ENCODE measurements at regions not wholly inside any gene's neighbourhood (a gene's known extent, or its start where the extent isn't known, plus 50 kb on each side); places are given as distances from the start of the nearest gene placed in this dataset.

DNA sequence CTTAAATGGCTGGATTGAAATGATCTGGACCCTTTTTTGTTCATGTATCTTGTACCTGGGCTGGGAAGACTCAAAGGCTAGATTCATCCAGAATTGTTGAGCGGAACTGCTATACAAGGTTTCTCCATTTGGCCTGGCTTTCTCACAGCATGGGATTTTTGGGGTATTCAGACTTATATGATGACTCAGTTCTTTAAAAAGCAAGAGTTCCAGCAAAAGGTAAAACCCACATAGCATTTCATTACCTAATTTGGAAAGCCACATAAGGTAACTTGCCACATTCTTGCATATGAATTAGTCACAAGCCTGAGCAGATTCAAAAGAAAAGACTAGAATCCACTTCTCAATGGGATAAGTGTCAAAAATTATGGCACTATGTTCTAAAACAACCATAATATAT lies 137.4 kb downstream of the HGF start (continued):
- TF ChIP-seq, protein P1, sequence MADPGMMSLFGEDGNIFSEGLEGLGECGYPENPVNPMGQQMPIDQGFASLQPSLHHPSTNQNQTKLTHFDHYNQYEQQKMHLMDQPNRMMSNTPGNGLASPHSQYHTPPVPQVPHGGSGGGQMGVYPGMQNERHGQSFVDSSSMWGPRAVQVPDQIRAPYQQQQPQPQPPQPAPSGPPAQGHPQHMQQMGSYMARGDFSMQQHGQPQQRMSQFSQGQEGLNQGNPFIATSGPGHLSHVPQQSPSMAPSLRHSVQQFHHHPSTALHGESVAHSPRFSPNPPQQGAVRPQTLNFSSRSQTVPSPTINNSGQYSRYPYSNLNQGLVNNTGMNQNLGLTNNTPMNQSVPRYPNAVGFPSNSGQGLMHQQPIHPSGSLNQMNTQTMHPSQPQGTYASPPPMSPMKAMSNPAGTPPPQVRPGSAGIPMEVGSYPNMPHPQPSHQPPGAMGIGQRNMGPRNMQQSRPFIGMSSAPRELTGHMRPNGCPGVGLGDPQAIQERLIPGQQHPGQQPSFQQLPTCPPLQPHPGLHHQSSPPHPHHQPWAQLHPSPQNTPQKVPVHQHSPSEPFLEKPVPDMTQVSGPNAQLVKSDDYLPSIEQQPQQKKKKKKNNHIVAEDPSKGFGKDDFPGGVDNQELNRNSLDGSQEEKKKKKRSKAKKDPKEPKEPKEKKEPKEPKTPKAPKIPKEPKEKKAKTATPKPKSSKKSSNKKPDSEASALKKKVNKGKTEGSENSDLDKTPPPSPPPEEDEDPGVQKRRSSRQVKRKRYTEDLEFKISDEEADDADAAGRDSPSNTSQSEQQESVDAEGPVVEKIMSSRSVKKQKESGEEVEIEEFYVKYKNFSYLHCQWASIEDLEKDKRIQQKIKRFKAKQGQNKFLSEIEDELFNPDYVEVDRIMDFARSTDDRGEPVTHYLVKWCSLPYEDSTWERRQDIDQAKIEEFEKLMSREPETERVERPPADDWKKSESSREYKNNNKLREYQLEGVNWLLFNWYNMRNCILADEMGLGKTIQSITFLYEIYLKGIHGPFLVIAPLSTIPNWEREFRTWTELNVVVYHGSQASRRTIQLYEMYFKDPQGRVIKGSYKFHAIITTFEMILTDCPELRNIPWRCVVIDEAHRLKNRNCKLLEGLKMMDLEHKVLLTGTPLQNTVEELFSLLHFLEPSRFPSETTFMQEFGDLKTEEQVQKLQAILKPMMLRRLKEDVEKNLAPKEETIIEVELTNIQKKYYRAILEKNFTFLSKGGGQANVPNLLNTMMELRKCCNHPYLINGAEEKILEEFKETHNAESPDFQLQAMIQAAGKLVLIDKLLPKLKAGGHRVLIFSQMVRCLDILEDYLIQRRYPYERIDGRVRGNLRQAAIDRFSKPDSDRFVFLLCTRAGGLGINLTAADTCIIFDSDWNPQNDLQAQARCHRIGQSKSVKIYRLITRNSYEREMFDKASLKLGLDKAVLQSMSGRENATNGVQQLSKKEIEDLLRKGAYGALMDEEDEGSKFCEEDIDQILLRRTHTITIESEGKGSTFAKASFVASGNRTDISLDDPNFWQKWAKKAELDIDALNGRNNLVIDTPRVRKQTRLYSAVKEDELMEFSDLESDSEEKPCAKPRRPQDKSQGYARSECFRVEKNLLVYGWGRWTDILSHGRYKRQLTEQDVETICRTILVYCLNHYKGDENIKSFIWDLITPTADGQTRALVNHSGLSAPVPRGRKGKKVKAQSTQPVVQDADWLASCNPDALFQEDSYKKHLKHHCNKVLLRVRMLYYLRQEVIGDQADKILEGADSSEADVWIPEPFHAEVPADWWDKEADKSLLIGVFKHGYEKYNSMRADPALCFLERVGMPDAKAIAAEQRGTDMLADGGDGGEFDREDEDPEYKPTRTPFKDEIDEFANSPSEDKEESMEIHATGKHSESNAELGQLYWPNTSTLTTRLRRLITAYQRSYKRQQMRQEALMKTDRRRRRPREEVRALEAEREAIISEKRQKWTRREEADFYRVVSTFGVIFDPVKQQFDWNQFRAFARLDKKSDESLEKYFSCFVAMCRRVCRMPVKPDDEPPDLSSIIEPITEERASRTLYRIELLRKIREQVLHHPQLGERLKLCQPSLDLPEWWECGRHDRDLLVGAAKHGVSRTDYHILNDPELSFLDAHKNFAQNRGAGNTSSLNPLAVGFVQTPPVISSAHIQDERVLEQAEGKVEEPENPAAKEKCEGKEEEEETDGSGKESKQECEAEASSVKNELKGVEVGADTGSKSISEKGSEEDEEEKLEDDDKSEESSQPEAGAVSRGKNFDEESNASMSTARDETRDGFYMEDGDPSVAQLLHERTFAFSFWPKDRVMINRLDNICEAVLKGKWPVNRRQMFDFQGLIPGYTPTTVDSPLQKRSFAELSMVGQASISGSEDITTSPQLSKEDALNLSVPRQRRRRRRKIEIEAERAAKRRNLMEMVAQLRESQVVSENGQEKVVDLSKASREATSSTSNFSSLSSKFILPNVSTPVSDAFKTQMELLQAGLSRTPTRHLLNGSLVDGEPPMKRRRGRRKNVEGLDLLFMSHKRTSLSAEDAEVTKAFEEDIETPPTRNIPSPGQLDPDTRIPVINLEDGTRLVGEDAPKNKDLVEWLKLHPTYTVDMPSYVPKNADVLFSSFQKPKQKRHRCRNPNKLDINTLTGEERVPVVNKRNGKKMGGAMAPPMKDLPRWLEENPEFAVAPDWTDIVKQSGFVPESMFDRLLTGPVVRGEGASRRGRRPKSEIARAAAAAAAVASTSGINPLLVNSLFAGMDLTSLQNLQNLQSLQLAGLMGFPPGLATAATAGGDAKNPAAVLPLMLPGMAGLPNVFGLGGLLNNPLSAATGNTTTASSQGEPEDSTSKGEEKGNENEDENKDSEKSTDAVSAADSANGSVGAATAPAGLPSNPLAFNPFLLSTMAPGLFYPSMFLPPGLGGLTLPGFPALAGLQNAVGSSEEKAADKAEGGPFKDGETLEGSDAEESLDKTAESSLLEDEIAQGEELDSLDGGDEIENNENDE (IDR thresholded peaks at IDR 0.05; ENCODE audit: insufficient replicate concordance, low read length), result no peak
- no peak for TF ChIP-seq SP1 (IDR thresholded peaks at IDR 0.05; ENCODE audit: low read depth, low read length)
- TF ChIP-seq POLR2A (IDR thresholded peaks at IDR 0.05; ENCODE audit: control extremely low read depth in 1 of 2, low read depth in 2 of 2, low read length in 2 of 2), result no peak
- no peak for TF ChIP-seq GTF2F1 (IDR thresholded peaks at IDR 0.05; ENCODE audit: borderline replicate concordance, low read depth, low read length)
- no peak for TF ChIP-seq EP300 (IDR thresholded peaks at IDR 0.05; ENCODE audit: borderline replicate concordance in 1 of 2, low read depth in 2 of 2, low read length in 2 of 2)
- TF ChIP-seq BACH1 (IDR thresholded peaks at IDR 0.05; ENCODE audit: low read length), result no peak
- no peak for TF ChIP-seq SIRT6 (IDR thresholded peaks at IDR 0.05; ENCODE audit: low read length)
- no peak for TF ChIP-seq SIN3A (conservative IDR thresholded peaks at IDR 0.05 in 1 of 2, IDR thresholded peaks at IDR 0.05 in 1 of 2; ENCODE audit: low read depth in 1 of 2, low read length in 2 of 2)
- TF ChIP-seq RAD21 (IDR thresholded peaks at IDR 0.05 in 1 of 2, conservative IDR thresholded peaks at IDR 0.05 in 1 of 2; ENCODE audit: low read depth in 2 of 2, low read length in 2 of 2), result no peak
- no peak for TF ChIP-seq TAF1 (IDR thresholded peaks at IDR 0.05; ENCODE audit: low read depth, low read length)
- no peak for TF ChIP-seq SP2 (IDR thresholded peaks at IDR 0.05; ENCODE audit: low read length)
- TF ChIP-seq BRCA1 (IDR thresholded peaks at IDR 0.05; ENCODE audit: low read depth, low read length), result no peak
- TF ChIP-seq SAP30 (IDR thresholded peaks at IDR 0.05; ENCODE audit: insufficient read depth, insufficient replicate concordance, low read length), result no peak
